ENCODE measurements at regions not wholly inside any gene's neighbourhood (a gene's known extent, or its start where the extent isn't known, plus 50 kb on each side); places are given as distances from the start of the nearest gene placed in this dataset.

DNA sequence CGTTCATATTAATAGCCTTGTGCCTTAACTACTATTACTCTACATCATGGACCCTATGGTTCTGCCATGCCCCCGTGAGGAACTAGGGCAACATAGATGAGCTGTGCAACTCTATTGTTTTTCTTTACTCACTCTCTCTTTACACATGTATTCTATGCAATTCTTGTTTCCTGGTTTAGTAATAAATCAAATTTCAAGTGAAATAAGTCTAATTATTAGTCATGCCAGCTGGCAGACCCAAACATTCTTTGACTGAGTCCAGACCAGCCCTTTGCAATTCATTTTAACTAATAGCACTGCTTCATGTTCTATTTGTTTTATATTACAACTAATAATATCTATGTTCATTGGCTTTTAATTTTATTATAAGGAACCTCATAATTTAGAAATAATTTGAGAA lies 789.3 kb upstream of the ADAMTS5 start:
- ChIA-PET CTCF (interaction anchor here (0.5 kb wide), 1 partner anchor 71 kb away, joined by 3 read pairs; no protein-coding TSS in a partner anchor), POLR2A (no interaction called here)
- DNase-seq (ENCODE audit: unreplicated experiment) = no peak
- TF ChIP-seq, protein P1, sequence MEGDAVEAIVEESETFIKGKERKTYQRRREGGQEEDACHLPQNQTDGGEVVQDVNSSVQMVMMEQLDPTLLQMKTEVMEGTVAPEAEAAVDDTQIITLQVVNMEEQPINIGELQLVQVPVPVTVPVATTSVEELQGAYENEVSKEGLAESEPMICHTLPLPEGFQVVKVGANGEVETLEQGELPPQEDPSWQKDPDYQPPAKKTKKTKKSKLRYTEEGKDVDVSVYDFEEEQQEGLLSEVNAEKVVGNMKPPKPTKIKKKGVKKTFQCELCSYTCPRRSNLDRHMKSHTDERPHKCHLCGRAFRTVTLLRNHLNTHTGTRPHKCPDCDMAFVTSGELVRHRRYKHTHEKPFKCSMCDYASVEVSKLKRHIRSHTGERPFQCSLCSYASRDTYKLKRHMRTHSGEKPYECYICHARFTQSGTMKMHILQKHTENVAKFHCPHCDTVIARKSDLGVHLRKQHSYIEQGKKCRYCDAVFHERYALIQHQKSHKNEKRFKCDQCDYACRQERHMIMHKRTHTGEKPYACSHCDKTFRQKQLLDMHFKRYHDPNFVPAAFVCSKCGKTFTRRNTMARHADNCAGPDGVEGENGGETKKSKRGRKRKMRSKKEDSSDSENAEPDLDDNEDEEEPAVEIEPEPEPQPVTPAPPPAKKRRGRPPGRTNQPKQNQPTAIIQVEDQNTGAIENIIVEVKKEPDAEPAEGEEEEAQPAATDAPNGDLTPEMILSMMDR (IDR thresholded peaks at IDR 0.05; ENCODE audit: unreplicated experiment) = no peak
- no peaks in the 10 kb centered on the region for H3K4me1 Mint-ChIP-seq (ENCODE audit: insufficient read depth, unreplicated experiment)
- intact Hi-C loops (cut with micrococcal nuclease) = loop anchor here (5.0 kb wide), 1 partner anchor 296 kb away; no protein-coding TSS in a partner anchor
- no peaks in the 10 kb centered on the region for H3K9me3 Mint-ChIP-seq (ENCODE audit: unreplicated experiment)
- H3K27ac Mint-ChIP-seq (ENCODE audit: low read depth, unreplicated experiment) = no peak overlapping the region
- peaks cover 4% of the 10 kb centered on the region for H3K36me3 Mint-ChIP-seq (ENCODE audit: insufficient read depth, unreplicated experiment)
- no peaks in the 10 kb centered on the region for H3K27me3 Mint-ChIP-seq (ENCODE audit: insufficient read depth, unreplicated experiment)
- H3K4me3 Mint-ChIP-seq (ENCODE audit: unreplicated experiment) = no peak overlapping the region
- BruUV-seq (replicated peaks) = no TSS peak

DNA sequence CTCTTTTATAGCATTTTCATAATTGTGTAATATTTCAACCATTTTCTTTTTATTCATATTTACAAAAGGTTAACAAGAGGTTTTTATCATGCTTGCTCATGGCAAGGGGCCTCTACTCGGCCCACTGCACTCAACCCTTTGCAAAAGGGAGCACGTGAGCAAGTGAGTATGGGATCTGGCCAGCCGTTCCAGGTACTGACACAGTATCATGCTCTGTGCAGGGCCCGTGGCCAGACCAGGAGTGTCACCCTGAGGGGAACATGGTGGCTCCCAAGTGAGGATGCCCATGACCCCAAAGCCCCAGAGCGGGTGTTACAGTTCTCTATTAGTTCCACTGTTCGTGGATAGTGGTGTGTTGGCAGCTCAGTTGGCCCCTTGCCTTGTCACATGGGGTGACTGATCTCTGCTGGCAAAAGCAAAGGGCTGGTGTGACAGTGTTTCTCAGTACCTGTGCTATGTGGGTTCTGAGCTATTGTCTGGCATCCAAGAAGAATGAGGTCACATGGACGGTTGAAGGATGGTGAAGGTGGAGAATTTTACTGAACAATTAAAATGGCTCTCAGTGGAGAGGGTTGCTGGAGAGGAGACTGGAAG lies 777.2 kb upstream of the ADAMTS5 start:
- no peaks in the 10 kb centered on the region for H3K9me3 Mint-ChIP-seq (ENCODE audit: unreplicated experiment)
- POLR2A ChIA-PET = no interaction called here
- CTCF ChIA-PET = interaction anchor here (0.6 to 1.5 kb wide), 2 partner anchors 31 to 897 kb away, joined by 3 read pairs; no protein-coding TSS in a partner anchor
- TF ChIP-seq, protein P1 (IDR thresholded peaks at IDR 0.05; ENCODE audit: unreplicated experiment) = no peak
- DNase-seq (ENCODE audit: unreplicated experiment) = no peak
- no peaks in the 10 kb centered on the region for H3K27me3 Mint-ChIP-seq (ENCODE audit: insufficient read depth, unreplicated experiment)
- H3K4me1 Mint-ChIP-seq (ENCODE audit: insufficient read depth, unreplicated experiment) = no peaks in the 10 kb centered on the region
- no peak overlapping the region for H3K4me3 Mint-ChIP-seq (ENCODE audit: unreplicated experiment)
- no TSS peak for BruUV-seq (replicated peaks)
- no peaks in the 10 kb centered on the region for H3K36me3 Mint-ChIP-seq (ENCODE audit: insufficient read depth, unreplicated experiment)
- intact Hi-C loops (cut with micrococcal nuclease) = no loop called here
- no peak overlapping the region for H3K27ac Mint-ChIP-seq (ENCODE audit: low read depth, unreplicated experiment)

GRCh38 chr21:27741736-27742135 lies 774.8 kb upstream of the ADAMTS5 start:
- ChIA-PET POLR2A (interaction anchor here (1.4 kb wide), 1 partner anchor 19 kb away, joined by 8 read pairs; no protein-coding TSS in a partner anchor), CTCF (interaction anchor here (0.6 to 0.7 kb wide), 4 partner anchors 40 to 956 kb away, joined by 3 to 4 read pairs (median 4); no protein-coding TSS in a partner anchor)
- H3K4me1 Mint-ChIP-seq (ENCODE audit: insufficient read depth, unreplicated experiment) = no peaks in the 10 kb centered on the region
- H3K27ac Mint-ChIP-seq (ENCODE audit: low read depth, unreplicated experiment) = no peak overlapping the region
- H3K27me3 Mint-ChIP-seq (ENCODE audit: insufficient read depth, unreplicated experiment) = no peaks in the 10 kb centered on the region
- no peaks in the 10 kb centered on the region for H3K36me3 Mint-ChIP-seq (ENCODE audit: insufficient read depth, unreplicated experiment)
- no TSS peak for BruUV-seq (replicated peaks)
- peak; percentile 6 for DNase-seq (ENCODE audit: unreplicated experiment)
- no peaks in the 10 kb centered on the region for H3K9me3 Mint-ChIP-seq (ENCODE audit: unreplicated experiment)
- intact Hi-C loops (cut with micrococcal nuclease) = no loop called here
- H3K4me3 Mint-ChIP-seq (ENCODE audit: unreplicated experiment) = no peak overlapping the region
- TF ChIP-seq, protein P1 (IDR thresholded peaks at IDR 0.05; ENCODE audit: unreplicated experiment) = no peak

DNA sequence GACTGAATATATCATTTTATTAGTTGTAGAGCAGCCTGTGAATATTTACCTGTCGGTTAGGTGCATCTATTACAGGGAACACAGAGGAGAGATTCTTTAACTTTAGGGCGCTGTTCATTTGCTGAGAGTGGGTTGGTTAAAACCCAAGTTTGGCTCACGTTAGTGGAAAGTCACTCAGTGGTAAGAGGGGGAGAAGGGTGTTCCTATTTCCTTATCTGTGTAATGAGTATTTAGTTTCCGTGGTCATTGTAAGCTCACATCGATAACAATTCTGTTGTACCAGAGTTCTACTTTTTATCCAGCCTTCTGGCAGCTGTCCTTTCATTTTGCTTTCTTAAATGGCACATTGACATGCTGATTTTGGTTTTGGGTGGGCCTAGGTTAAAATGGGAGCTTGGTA lies 773.2 kb upstream of the ADAMTS5 start:
- Mint-ChIP-seq H3K27ac (ENCODE audit: low read depth, unreplicated experiment) (no peak overlapping the region), H3K9me3 (ENCODE audit: unreplicated experiment) (no peaks in the 10 kb centered on the region), H3K27me3 (ENCODE audit: insufficient read depth, unreplicated experiment) (no peaks in the 10 kb centered on the region), H3K4me1 (ENCODE audit: insufficient read depth, unreplicated experiment) (no peaks in the 10 kb centered on the region), H3K36me3 (ENCODE audit: insufficient read depth, unreplicated experiment) (no peaks in the 10 kb centered on the region), H3K4me3 (ENCODE audit: unreplicated experiment) (no peak overlapping the region)
- ChIA-PET POLR2A (no interaction called here), CTCF (no interaction called here)
- BruUV-seq (replicated peaks) = no TSS peak
- no peak for DNase-seq (ENCODE audit: unreplicated experiment)
- intact Hi-C loops (cut with micrococcal nuclease) = no loop called here
- TF ChIP-seq, protein P1 (IDR thresholded peaks at IDR 0.05; ENCODE audit: unreplicated experiment) = no peak

Data from MCF 10A (cell line).